Psoas muscle (tissue), 7 donors: ENCODE measurements at regions not wholly inside any gene's neighbourhood (a gene's known extent, or its start where the extent isn't known, plus 50 kb on each side); places are given as distances from the start of the nearest gene placed in this dataset.

Experiments
- ATAC-seq, 4 donors: fragments of 200-7000 bp; cut with Tn5 transposase; one replicate each; pipeline ENCODE4 v1.9.1; 2020; ENCODE audit warnings: moderate library complexity in 3 of 4, mild to moderate bottlenecking in 2 of 4
- DNase-seq, 2 donors: peaks; one replicate each; pipeline ENCODE4 v3.0.0-alpha.2; 2020
- H3K27ac ChIP-seq: fragments of 200-600 bp; one replicate; pipeline ENCODE4 v1.8.0; 2022
- H3K27me3 ChIP-seq, 3 donors: fragments of 200-600 bp in 1 of 3; one replicate each; pipeline versions ENCODE4 v1.6.1 to v1.8.0; 2013 to 2022; ENCODE audit warnings: low read length in 2 of 3, mild to moderate bottlenecking in 2 of 3, moderate library complexity in 1 of 3; ENCODE audit not compliant: insufficient read depth in 3 of 3
- H3K36me3 ChIP-seq, 2 donors: fragments of 200-600 bp in 1 of 2; one replicate each; pipeline versions ENCODE4 v1.6.1 to v1.8.0; 2013 to 2022; ENCODE audit warnings: low read depth in 1 of 2, mild to moderate bottlenecking in 1 of 2, moderate library complexity in 1 of 2; ENCODE audit not compliant: insufficient read depth in 1 of 2
- H3K4me1 ChIP-seq: fragments of 200-600 bp; one replicate; pipeline ENCODE4 v1.8.0; 2022
- H3K4me3 ChIP-seq: fragments of 200-600 bp; one replicate; pipeline ENCODE4 v1.8.0; 2022; ENCODE audit warnings: mild to moderate bottlenecking
- H3K9me3 ChIP-seq: fragments of 200-600 bp; one replicate; pipeline ENCODE4 v1.8.0; 2022
- WGBS, 3 donors: extraction: QIAGEN DNeasy Blood & Tissue Kit; methylation state at CpG; one replicate each; pipeline versions ENCODE4 v1.1.6 to v1.1.7; 2013; 5-methylcytosine and 5-hydroxymethylcytosine counted together
- intact Hi-C, 2 donors: fragments of 100-400 bp; cut with DNase I; formaldehyde crosslinking; loops; one replicate each; pipeline versions ENCODE4 v1.11.0 to v1.14.2; 2022
- TF ChIP-seq, protein P1 (sequence below): fragments of 200-600 bp; IDR thresholded peaks from one replicate; pipeline ENCODE4 v1.8.0; 2022; ENCODE audit warnings: antibody characterized with exemption
- donor health status: healthy with polysubstance abuse.
- donor health status: DM: no; HTN: no; CAD: no; lungs with moderate emphysema.
- donor health status: Bipolar disorder and iron deficiency.
- donor health status: healthy.
- donor health status: DM: yes; HTN: yes; CAD: no.
- donor health status: DM: no; HTN: no; CAD: no.
- donor health status: DM: yes; HTN: yes; CAD: no.

DNA sequence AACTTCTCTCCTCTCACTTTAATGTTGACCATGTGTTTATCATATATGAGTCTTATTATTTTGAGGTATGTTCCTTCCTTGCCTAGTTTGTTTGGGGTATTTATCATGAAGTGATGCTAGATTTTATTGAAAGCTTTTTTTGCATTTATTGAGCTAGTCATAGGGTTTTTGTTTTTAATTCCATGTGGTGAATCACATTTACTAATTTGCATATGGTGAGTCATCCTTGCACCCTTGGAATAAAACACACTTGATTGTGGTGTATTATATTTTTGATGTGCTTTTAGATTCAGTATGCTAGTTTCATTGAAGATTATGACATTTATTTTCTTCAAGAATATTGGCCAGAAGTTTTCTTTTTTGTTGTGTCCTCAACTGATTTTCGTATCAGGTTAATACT is 464.6 kb downstream of the PCDH18 start:
- H3K4me1 ChIP-seq, result no peaks in the 10 kb centered on the region
- H3K27ac ChIP-seq, result no peak overlapping the region
- no peak for ATAC-seq
- no peak overlapping the region for H3K4me3 ChIP-seq
- WGBS, 3 donors, result 77 to 80% (median 78%) methylated on average over 1 of the region's 1 CpG
- no peaks in the 10 kb centered on the region for H3K9me3 ChIP-seq
- H3K36me3 ChIP-seq, result no peaks in the 10 kb centered on the region
- no peaks in the 10 kb centered on the region for H3K27me3 ChIP-seq
- DNase-seq, result no peak
- intact Hi-C loops, result no loop called here
- TF ChIP-seq, protein P1, sequence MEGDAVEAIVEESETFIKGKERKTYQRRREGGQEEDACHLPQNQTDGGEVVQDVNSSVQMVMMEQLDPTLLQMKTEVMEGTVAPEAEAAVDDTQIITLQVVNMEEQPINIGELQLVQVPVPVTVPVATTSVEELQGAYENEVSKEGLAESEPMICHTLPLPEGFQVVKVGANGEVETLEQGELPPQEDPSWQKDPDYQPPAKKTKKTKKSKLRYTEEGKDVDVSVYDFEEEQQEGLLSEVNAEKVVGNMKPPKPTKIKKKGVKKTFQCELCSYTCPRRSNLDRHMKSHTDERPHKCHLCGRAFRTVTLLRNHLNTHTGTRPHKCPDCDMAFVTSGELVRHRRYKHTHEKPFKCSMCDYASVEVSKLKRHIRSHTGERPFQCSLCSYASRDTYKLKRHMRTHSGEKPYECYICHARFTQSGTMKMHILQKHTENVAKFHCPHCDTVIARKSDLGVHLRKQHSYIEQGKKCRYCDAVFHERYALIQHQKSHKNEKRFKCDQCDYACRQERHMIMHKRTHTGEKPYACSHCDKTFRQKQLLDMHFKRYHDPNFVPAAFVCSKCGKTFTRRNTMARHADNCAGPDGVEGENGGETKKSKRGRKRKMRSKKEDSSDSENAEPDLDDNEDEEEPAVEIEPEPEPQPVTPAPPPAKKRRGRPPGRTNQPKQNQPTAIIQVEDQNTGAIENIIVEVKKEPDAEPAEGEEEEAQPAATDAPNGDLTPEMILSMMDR, result no peak

DNA sequence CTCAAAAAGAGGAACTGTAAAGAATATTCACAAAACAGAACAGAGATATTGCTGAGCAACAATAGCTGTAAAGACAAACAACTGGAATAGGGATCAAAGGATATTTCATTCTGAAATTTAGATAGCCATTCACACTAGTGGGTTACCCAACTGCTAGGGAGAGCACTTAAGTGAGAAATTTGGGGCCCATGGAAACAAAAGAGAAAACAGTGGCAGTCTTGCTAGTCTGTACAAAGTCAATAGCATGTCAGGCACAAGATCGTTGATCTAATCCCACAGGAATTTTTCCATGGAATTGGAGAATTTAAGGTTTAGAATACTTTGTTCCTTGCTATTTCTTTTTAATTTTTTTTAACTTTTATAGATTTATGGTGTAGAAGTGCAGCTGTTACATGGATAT is 467.0 kb downstream of the PCDH18 start:
- no peak overlapping the region for H3K4me3 ChIP-seq
- no peak overlapping the region for H3K27ac ChIP-seq
- 15 to 27% (median 24%) methylated on average over 1 of the region's 1 CpG for WGBS, 3 donors
- H3K27me3 ChIP-seq, result no peaks in the 10 kb centered on the region
- no peaks in the 10 kb centered on the region for H3K36me3 ChIP-seq
- no peaks in the 10 kb centered on the region for H3K4me1 ChIP-seq
- no peaks in the 10 kb centered on the region for H3K9me3 ChIP-seq
- TF ChIP-seq, protein P1, result no peak
- DNase-seq, result no peak
- intact Hi-C loops, result no loop called here
- no peak for ATAC-seq

DNA sequence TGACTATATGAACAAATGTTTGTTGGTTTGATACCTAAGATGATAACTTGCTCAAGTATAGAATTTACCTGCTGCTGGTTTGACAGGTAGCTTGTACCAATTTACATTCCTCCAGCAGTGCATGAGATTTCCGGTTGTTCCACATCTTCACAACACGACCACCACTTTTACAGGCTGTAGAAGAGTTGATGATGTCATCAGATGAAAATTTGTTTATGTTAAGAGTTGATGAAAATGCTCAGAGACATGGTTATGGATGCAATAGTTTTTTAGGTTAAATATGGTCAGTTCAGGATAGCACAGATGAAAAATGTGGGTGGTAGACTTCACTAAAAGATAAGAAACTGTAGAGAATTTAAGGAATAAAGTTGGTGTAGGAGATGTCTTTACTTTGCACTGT is 468.3 kb downstream of the PCDH18 start:
- Histone ChIP-seq H3K27ac (no peak overlapping the region), H3K4me1 (no peaks in the 10 kb centered on the region), H3K27me3 (no peaks in the 10 kb centered on the region), H3K4me3 (no peak overlapping the region), H3K9me3 (no peaks in the 10 kb centered on the region), H3K36me3 (no peaks in the 10 kb centered on the region)
- intact Hi-C loops, result no loop called here
- DNase-seq, result no peak
- TF ChIP-seq, protein P1, result no peak
- no peak for ATAC-seq
- WGBS, 3 donors, result 60 to 77% (median 68%) methylated on average over 2 of the region's 2 CpGs

DNA sequence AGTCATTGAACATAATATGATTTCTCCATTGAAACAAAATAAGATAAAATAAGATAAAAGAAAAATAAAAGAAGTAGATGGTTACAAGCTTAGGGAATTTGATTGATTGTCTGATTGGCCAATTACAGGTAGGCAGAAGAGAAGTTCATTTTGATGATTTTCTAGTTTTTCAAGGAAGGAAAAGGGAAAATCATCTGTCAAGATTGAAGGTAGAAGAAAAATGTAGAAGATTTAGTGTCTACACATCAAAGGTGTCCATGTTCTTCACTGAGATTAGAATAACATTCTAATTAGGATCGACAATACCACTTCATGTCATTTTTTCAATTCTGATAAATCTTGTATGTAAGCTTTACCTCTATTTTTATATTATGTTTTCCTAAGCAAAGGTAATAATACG is 489.1 kb downstream of the PCDH18 start:
- ATAC-seq (no peak), DNase-seq (no peak)
- H3K27me3 ChIP-seq, result no peaks in the 10 kb centered on the region
- TF ChIP-seq, protein P1, result no peak
- 94 to 96% (median 95%) methylated on average over 2 of the region's 2 CpGs for WGBS, 3 donors
- no peaks in the 10 kb centered on the region for H3K36me3 ChIP-seq
- no peak overlapping the region for H3K4me3 ChIP-seq
- no peaks in the 10 kb centered on the region for H3K9me3 ChIP-seq
- intact Hi-C loops, result no loop called here
- H3K27ac ChIP-seq, result no peak overlapping the region
- no peaks in the 10 kb centered on the region for H3K4me1 ChIP-seq

DNA sequence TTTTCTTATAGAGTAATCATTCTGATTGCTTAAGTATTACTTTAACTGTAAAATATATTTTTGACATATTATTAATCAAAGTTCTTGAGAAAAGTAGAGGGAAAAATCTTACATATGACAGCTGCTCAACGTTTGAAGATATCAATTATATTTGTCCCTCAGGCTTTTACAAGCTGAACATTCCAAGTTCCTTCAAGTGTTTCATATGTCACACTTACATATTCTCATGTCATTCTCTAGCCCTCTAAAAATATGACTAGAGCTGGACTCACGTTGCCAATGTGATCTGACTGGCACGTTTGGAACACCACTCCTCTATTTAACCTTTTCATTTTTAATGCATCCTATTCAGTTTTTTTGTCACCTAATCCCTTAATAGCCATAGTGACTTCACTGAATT is 492.9 kb downstream of the PCDH18 start:
- no peak for DNase-seq
- no peaks in the 10 kb centered on the region for H3K27me3 ChIP-seq
- 8 to 11% (median 9%) methylated on average over 3 of the region's 3 CpGs for WGBS, 3 donors
- H3K27ac ChIP-seq, result no peak overlapping the region
- TF ChIP-seq, protein P1, result no peak
- no peak for ATAC-seq
- no peaks in the 10 kb centered on the region for H3K4me1 ChIP-seq
- H3K36me3 ChIP-seq, result no peaks in the 10 kb centered on the region
- intact Hi-C loops, result no loop called here
- no peak overlapping the region for H3K4me3 ChIP-seq
- H3K9me3 ChIP-seq, result no peaks in the 10 kb centered on the region
